NOMO-1 (cell line): ENCODE measurements at regions not wholly inside any gene's neighbourhood (a gene's known extent, or its start where the extent isn't known, plus 50 kb on each side); places are given as distances from the start of the nearest gene placed in this dataset.
"Not testable (repeated sequence)": the region's sequence is repeated elsewhere in the genome, so short reads cannot be mapped to it uniquely, and the experiment has no call there.

Source experiments
- DNase-seq, 2 experiments: peaks; one replicate each; lab custom pipeline; 2025; ENCODE audit not compliant: unreplicated experiment in 2 of 2; lab: John Stamatoyannopoulos, UW

DNA sequence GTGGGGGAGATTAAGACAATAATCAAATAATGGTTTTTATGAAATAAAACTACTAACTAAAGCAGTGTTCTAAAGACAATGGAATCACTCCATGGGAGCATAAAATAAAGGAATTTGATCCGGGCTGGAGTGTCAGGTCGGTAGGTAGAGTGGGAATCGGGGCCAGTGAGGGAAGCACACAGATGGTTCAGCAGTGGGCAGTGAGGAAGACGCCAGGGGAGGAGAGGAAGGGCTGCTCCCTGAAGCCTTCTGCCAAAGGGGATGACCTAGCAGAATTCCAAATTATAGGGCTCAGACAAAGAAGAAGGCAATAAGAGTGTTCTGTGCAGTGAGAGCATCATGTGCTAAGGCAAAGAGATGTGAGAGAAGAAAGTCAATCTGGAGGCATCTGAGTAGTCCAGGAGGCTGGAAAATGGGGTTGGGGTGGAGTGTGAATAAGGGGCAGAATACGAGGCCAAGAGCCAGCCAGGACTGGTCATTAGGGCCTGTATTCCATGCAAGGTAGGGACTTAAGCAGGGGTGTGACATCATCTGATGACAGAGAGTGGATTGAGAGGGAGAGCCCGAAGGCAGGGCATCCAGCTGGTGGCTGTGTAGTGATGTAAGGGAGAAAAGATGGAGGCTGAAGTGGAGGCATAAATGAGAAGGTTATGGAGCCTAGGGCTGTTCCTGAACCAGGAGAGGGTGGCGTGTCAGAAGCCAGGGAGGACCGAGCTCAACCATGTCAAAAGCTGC lies 137.6 kb downstream of the COPRS start:
- DNase-seq = no peak

- DNase-seq = not testable (repeated sequence)
Measured at GRCh38 chr17:31717251-31717650, 141.8 kb downstream of the COPRS start.

- DNase-seq = peak; percentile 29 to 52
Measured at GRCh38 chr17:31715446-31715845, 143.6 kb downstream of the COPRS start.

- no peak for DNase-seq
Measured at GRCh38 chr17:31704483-31704882, 154.6 kb downstream of the COPRS start.

DNA sequence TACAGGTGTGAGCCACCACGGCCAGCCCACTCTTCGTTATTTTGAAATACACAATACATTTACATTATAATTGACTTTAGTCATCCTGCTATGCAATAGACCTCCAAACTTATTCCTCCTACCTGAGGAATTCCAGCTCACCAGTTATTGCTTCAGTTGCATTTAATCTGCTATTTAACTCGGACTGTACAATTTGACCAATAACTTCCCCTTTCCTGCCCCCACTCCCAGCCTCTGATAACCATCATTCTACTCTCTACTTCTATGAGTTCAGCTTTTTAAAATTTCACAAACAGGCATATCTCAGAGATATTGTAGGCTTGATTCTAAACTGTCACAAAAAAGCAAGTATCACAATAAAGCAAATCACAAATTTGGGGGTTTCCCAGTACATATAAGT lies 157.0 kb downstream of the COPRS start:
- peak in 1 of 2 experiments; percentile 30 for DNase-seq

GRCh38 chr17:31700973-31701372 lies 158.1 kb downstream of the COPRS start:
- no peak for DNase-seq

DNA sequence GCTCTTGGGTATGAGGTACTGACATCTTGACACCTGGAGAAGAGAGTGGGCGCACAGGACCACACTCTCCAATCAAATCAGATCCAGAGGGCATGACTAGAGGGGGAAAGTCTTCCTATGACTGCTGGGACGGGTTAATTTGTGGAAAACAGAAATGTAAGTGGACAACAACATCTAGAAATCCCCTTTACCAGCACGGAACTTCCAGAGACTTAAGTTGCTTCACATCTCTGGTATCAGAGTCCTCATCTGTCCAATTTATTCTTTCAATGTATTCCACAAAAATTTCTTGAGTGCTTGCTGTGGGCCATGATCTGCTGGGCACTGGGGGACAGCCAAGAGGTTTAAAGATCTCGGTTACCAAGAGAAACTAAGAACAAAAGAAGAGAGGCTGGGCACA lies 159.2 kb downstream of the COPRS start:
- no peak for DNase-seq

GRCh38 chr17:31699281-31699680 lies 159.8 kb downstream of the COPRS start:
- no peak for DNase-seq

GRCh38 chr17:31698751-31699150 lies 160.3 kb downstream of the COPRS start:
- no peak for DNase-seq

DNA sequence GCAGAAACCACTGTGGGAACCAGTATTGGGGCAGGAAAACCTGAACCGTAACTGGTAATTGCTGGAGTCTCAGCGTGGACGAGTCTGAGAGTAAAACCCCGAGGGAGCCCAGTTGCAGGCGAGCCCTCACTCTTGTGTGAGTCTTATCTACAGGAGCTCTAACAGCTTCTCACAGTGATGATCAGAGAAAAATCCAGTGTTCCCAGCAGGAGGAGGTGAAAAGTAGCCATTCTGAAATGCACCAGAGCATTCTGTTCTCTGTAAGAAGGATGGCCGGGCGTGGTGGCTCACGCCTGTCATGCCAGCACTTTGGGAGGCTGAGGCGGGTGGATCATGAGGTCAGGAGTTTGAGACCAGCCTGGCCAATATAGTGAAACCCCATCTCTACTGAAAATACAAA lies 161.2 kb downstream of the COPRS start:
- no peak for DNase-seq

- no peak for DNase-seq
Measured at GRCh38 chr17:31696703-31697325, 162.2 kb downstream of the COPRS start.

DNA sequence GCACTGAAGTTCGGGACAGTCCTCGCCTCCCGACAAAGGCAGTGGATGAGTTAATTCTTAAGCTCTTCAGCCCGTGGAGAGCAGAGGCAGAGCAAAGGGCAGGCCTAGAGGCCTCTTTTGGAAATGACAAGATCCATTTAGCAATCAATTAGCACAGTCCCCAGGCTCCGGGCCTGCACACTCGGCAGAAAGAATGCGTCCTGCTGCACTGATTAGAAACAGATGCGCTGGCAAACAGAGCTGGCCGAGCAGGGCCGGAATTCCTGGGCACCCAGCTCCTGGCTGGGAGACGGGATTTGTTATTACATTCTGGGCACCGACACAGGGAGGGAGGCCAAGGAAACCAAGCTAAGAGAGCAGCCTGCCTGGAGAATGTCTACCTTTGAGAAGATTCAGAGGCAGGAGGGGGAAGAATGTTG lies 162.9 kb downstream of the COPRS start:
- DNase-seq = no peak

GRCh38 chr17:31695456-31696090 lies 163.5 kb downstream of the COPRS start:
- DNase-seq = no peak

DNA sequence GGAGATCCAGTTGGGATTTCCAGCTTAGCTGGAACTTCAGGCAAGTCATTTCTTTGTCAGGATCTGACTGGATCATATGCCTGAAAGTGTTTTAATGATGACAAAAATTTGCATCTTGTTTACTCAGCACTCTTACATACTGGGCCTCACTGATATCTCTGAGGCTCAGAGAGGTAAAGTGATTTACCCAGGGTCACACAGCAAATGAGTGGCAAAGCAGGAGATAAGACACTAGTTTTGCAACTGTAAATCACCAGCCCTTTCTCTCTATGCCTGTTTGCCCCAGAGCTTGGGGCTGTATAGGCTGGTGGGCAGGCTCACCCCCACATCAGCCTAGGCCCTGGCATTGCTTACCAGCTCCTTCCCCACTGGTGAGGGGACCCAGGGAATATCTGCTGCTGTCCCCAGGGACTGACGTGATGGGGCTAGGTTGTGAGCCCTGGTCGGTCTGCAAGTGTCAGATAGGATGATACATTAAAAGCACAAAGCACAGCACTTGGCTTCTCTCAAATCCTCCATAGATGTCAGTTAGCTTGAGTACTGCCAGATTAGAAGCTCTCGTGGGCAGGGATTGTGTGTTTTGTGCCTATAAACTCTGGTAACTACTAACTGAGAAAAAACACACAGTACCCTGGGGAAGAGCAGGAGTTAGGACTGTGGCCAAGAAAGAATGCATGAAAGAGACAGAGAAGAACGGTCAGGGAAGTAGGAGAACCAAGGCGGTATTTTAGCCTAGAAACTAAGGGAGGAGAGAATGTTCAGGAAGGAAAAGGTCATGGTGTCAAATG lies 165.4 kb downstream of the COPRS start:
- DNase-seq = no peak

DNA sequence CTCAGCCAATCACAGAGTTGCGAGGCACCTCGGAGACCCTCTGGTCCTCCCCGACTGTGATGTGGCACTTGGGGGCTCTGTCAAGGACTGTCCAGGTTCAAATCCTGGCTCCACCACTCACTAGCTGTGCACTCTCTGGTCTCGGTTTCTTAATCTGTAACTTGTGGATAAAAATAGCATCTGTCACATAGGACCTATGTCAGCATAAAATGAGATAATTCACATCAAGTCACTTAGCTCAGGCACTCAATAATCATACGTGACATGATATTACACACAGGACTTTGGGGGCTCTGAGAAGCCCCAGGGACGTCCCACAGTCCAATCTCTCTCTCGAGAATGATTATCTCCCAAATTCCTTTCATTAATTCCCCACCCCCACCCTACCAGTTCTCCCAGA lies 166.4 kb downstream of the COPRS start:
- no peak for DNase-seq

GRCh38 chr17:31692027-31692426 lies 167.0 kb downstream of the COPRS start:
- no peak for DNase-seq

DNA sequence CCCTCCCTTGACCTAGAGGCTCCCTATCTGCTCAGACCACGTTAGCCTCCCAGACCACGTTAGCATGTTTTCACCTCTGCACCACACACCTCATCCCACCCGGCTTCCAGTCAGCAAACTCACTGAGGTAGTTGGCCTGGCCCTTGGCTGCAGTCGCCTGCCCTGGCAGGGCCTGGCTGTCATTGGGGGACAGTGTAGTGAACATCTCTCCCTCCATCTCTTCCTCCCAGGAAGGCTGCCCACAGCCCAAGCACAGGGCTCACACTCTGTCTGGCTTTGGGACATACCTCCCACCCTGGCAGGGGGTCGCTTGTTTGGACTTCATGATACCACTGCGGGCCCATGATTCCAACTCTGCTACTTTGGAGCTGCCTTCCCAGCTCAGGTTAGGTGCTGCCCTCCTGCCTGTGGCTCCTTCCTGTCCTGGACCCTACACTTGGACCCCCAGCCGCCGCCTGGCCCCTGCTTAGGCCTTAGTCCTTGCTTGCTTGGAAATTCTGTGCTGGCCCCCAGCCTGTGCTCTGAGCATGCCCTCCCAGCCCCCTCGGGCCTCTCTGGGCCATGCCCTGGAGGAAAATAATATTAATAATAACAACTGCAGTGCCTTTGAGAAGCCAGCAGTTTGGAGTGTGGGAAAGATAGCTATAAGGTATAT lies 167.7 kb downstream of the COPRS start:
- DNase-seq = no peak

- no peak for DNase-seq
Measured at GRCh38 chr17:31690151-31690551, 168.9 kb downstream of the COPRS start.

- DNase-seq = no peak
Measured at GRCh38 chr17:31688701-31689100, 170.3 kb downstream of the COPRS start.

DNA sequence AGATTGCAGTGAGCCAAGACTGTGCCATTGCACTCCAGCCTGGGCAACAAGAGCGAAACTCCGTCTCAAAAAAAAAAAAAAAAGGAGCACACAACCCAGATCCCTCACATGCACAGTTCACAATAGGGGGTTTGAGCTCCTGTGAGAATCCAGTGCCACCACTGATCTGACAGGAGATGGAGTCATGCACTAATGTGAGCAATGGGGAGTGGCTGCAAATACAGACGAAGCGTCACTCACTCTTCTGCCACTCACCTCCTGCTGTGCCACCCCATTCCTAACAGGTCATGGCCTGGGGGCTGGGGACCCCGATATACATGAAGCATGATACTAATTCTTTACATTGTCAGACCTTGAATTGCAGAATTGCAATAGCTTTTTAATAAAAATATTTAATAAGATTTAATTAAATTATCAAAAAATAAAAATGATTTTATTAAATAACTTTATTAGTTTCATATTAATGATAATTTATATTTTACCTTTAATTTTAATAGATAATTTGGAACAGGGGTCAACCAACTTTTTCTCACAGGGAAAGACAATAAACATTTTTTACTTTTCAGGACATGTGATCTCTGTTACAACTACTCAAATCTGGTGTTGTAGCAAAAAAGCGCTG lies 171.4 kb downstream of the COPRS start:
- no peak for DNase-seq
